ENCODE measurements at regions not wholly inside any gene's neighbourhood (a gene's known extent, or its start where the extent isn't known, plus 50 kb on each side); places are given as distances from the start of the nearest gene placed in this dataset.

GRCh38 chr11:95398437-95399112 is 167.6 kb upstream of the SESN3 start:
- Histone ChIP-seq H3K9me3 (ENCODE audit: low read depth) (no peaks in the 10 kb centered on the region), H3K4me2 (no peak overlapping the region), H2AFZ (replicated peaks) (no peak overlapping the region), H3K36me3 (peaks cover 5% of the 10 kb centered on the region), H3K27ac (no peak overlapping the region), H3K9ac (no peak overlapping the region), H3K4me1 (no peaks in the 10 kb centered on the region), H3F3A (ENCODE audit: low read depth) (no peaks in the 10 kb centered on the region), H3K27me3 (no peaks in the 10 kb centered on the region), H3K4me3 (no peak overlapping the region), H4K20me1 (ENCODE audit: low read depth) (no peaks in the 10 kb centered on the region), H3K79me2 (ENCODE audit: low read depth) (no peaks in the 10 kb centered on the region)
- Mint-ChIP-seq H3K9me3 (peaks cover 12% of the 10 kb centered on the region), H3K27me3 (ENCODE audit: insufficient read depth, low read depth) (no peaks in the 10 kb centered on the region), H3K27ac (no peak overlapping the region), H3K36me3 (no peaks in the 10 kb centered on the region), H3K4me1 (no peaks in the 10 kb centered on the region), H3K4me3 (no peak overlapping the region)
- no peak for DNase-seq (ENCODE audit: low spot score)
- TF ChIP-seq EZH2phosphoT487 (IDR thresholded peaks at IDR 0.05) (no peak), EZH2 (IDR thresholded peaks at IDR 0.05) (no peak)
- TF ChIP-seq, protein P1, sequence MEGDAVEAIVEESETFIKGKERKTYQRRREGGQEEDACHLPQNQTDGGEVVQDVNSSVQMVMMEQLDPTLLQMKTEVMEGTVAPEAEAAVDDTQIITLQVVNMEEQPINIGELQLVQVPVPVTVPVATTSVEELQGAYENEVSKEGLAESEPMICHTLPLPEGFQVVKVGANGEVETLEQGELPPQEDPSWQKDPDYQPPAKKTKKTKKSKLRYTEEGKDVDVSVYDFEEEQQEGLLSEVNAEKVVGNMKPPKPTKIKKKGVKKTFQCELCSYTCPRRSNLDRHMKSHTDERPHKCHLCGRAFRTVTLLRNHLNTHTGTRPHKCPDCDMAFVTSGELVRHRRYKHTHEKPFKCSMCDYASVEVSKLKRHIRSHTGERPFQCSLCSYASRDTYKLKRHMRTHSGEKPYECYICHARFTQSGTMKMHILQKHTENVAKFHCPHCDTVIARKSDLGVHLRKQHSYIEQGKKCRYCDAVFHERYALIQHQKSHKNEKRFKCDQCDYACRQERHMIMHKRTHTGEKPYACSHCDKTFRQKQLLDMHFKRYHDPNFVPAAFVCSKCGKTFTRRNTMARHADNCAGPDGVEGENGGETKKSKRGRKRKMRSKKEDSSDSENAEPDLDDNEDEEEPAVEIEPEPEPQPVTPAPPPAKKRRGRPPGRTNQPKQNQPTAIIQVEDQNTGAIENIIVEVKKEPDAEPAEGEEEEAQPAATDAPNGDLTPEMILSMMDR (IDR thresholded peaks at IDR 0.05), result no peak

DNA sequence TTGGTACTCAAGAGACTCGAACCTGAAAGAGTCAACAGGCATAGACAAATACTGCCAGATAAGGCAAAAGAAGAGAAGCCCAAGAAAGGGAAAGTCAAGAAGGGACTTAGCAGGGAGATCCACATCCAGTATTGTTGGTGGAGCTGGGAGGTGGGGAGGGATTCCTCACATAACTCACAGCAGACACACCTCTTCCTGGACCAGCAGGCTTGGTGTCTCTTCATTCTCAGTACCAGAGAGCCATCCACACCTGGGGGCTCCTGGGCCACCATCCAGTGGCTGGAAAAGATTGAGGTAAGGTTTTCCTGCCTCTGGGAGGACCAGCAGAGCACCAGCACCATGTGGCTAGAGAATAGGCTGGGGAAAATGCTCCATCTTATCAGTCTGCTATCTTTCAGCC is 161.6 kb upstream of the SESN3 start:
- Histone ChIP-seq H3K9ac (no peak overlapping the region), H3K27me3 (no peaks in the 10 kb centered on the region), H4K20me1 (ENCODE audit: low read depth) (no peaks in the 10 kb centered on the region), H3K79me2 (ENCODE audit: low read depth) (no peaks in the 10 kb centered on the region), H3K27ac (no peak overlapping the region), H3K4me3 (no peak overlapping the region), H3K9me3 (ENCODE audit: low read depth) (no peaks in the 10 kb centered on the region), H3K4me1 (peaks cover 9% of the 10 kb centered on the region), H2AFZ (replicated peaks) (peak overlapping the region; percentile 14), H3F3A (ENCODE audit: low read depth) (no peaks in the 10 kb centered on the region), H3K4me2 (no peak overlapping the region), H3K36me3 (peaks cover 5% of the 10 kb centered on the region)
- DNase-seq (ENCODE audit: low spot score), result no peak
- TF ChIP-seq EZH2phosphoT487 (IDR thresholded peaks at IDR 0.05) (no peak), EZH2 (IDR thresholded peaks at IDR 0.05) (no peak)
- TF ChIP-seq, protein P1 (IDR thresholded peaks at IDR 0.05), result no peak
- H3K4me3 Mint-ChIP-seq, result no peak overlapping the region
- no peaks in the 10 kb centered on the region for H3K36me3 Mint-ChIP-seq
- H3K9me3 Mint-ChIP-seq, result peaks cover 5% of the 10 kb centered on the region
- H3K27me3 Mint-ChIP-seq (ENCODE audit: insufficient read depth, low read depth), result no peaks in the 10 kb centered on the region
- no peaks in the 10 kb centered on the region for H3K4me1 Mint-ChIP-seq
- no peak overlapping the region for H3K27ac Mint-ChIP-seq

- peaks cover 9% of the 10 kb centered on the region for H3K4me1 ChIP-seq
- no peak for TF ChIP-seq EZH2 (IDR thresholded peaks at IDR 0.05)
- TF ChIP-seq EZH2phosphoT487 (IDR thresholded peaks at IDR 0.05), result no peak
- TF ChIP-seq, protein P1 (IDR thresholded peaks at IDR 0.05), result no peak
- no peak for DNase-seq (ENCODE audit: low spot score)
- Mint-ChIP-seq H3K27me3 (ENCODE audit: insufficient read depth, low read depth) (peaks cover 2% of the 10 kb centered on the region), H3K4me1 (no peaks in the 10 kb centered on the region), H3K9me3 (no peaks in the 10 kb centered on the region), H3K36me3 (no peaks in the 10 kb centered on the region), H3K27ac (no peak overlapping the region), H3K4me3 (no peak overlapping the region)
- no peak overlapping the region for H3K27ac ChIP-seq
- H3K9ac ChIP-seq, result no peak overlapping the region
- H3F3A ChIP-seq (ENCODE audit: low read depth), result no peaks in the 10 kb centered on the region
- peak overlapping the region; percentile 47 for H2AFZ ChIP-seq (replicated peaks)
- H3K27me3 ChIP-seq, result no peaks in the 10 kb centered on the region
- H3K36me3 ChIP-seq, result no peaks in the 10 kb centered on the region
- no peak overlapping the region for H3K4me2 ChIP-seq
- H3K9me3 ChIP-seq (ENCODE audit: low read depth), result no peaks in the 10 kb centered on the region
- no peak overlapping the region for H3K4me3 ChIP-seq
- H4K20me1 ChIP-seq (ENCODE audit: low read depth), result no peaks in the 10 kb centered on the region
- no peaks in the 10 kb centered on the region for H3K79me2 ChIP-seq (ENCODE audit: low read depth)
These were observed 158.4 kb upstream of the SESN3 start for GRCh38 chr11:95389427-95389826.
